ENCODE measurements at regions not wholly inside any gene's neighbourhood (a gene's known extent, or its start where the extent isn't known, plus 50 kb on each side); places are given as distances from the start of the nearest gene placed in this dataset.

DNA sequence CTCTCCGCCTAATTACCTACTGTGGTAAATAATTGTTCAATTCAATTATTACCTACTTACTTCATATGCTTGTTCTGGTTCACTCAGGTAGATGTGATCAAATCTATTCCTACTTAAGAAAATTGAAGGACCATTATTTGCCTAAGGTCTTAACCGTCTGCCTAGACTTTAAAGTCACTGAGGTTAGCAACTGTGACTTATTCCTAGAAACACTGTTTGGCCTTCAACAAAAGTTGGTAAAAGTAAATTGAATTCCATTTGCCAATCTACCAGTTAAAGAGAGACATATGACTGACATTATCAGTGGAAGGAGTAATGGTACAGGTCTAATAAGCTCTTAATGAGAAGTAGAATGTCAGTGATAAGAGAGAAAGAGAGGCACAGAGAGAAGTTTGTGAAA, 491.5 kb downstream of the NYAP2 start:
- intact Hi-C loops (cut with DNase I): no loop called here
- H3K27me3 ChIP-seq (ENCODE audit: control insufficient read depth, insufficient read depth, low read length): no peaks in the 10 kb centered on the region
- peaks cover 0 to 3% (median 2%) of the 10 kb centered on the region in 3 donors for H3K4me1 ChIP-seq (ENCODE audit: control insufficient read depth in 2 of 3, insufficient read depth in 2 of 3, low read depth in 1 of 3, low read length in 3 of 3)
- no peak overlapping the region for H3K27ac ChIP-seq (ENCODE audit: low read depth in 2 of 2, low read length in 2 of 2)
- H3K36me3 ChIP-seq (ENCODE audit: control insufficient read depth in 2 of 3, insufficient read depth in 3 of 3, low read length in 3 of 3): no peaks in the 10 kb centered on the region
- no peaks in the 10 kb centered on the region for H3K9me3 ChIP-seq (ENCODE audit: control insufficient read depth in 2 of 3, insufficient read depth in 1 of 3, low read length in 3 of 3)
- no peak for FAIRE-seq
- no peak for DNase-seq
- TF ChIP-seq, protein P1, sequence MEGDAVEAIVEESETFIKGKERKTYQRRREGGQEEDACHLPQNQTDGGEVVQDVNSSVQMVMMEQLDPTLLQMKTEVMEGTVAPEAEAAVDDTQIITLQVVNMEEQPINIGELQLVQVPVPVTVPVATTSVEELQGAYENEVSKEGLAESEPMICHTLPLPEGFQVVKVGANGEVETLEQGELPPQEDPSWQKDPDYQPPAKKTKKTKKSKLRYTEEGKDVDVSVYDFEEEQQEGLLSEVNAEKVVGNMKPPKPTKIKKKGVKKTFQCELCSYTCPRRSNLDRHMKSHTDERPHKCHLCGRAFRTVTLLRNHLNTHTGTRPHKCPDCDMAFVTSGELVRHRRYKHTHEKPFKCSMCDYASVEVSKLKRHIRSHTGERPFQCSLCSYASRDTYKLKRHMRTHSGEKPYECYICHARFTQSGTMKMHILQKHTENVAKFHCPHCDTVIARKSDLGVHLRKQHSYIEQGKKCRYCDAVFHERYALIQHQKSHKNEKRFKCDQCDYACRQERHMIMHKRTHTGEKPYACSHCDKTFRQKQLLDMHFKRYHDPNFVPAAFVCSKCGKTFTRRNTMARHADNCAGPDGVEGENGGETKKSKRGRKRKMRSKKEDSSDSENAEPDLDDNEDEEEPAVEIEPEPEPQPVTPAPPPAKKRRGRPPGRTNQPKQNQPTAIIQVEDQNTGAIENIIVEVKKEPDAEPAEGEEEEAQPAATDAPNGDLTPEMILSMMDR (IDR thresholded peaks at IDR 0.05; ENCODE audit: borderline replicate concordance, extremely low read depth, insufficient read depth): no peak
- no peak overlapping the region for H3K4me3 ChIP-seq (ENCODE audit: low read length in 3 of 3)
- no peak overlapping the region for H3K9ac ChIP-seq (ENCODE audit: low read length in 3 of 3)

DNA sequence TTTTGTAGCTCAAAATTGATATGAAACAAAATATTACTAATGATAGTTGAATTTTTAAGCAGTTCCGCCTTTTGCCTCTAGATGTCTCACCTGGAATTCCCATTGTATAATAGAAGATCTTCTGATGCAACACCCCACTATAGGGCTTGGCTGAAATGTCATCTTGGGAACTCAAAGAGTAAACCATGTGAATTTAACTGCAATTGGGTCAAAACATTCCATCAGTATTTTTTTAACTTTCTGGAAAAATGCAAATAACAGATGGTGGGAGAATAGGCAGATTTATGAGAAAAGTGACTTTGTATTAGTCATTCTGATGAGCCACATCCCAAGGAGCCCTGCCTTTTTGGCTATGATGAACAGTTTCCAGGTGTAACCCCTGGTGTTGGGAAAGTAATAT, 489.9 kb downstream of the NYAP2 start:
- H3K27ac ChIP-seq (ENCODE audit: low read depth in 2 of 2, low read length in 2 of 2): no peak overlapping the region
- TF ChIP-seq, protein P1 (IDR thresholded peaks at IDR 0.05; ENCODE audit: borderline replicate concordance, extremely low read depth, insufficient read depth): peak; percentile 55
- H3K27me3 ChIP-seq (ENCODE audit: control insufficient read depth, insufficient read depth, low read length): no peaks in the 10 kb centered on the region
- intact Hi-C loops (cut with DNase I): loop anchor here (10.0 kb wide), 1 partner anchor 915 kb away; no protein-coding TSS in a partner anchor
- no peaks in the 10 kb centered on the region for H3K4me1 ChIP-seq (ENCODE audit: control insufficient read depth in 2 of 3, insufficient read depth in 2 of 3, low read depth in 1 of 3, low read length in 3 of 3)
- FAIRE-seq: peak; percentile 93
- DNase-seq: peak in 2 of 5 donors; percentile 42 to 58
- H3K36me3 ChIP-seq (ENCODE audit: control insufficient read depth in 2 of 3, insufficient read depth in 3 of 3, low read length in 3 of 3): no peaks in the 10 kb centered on the region
- no peaks in the 10 kb centered on the region for H3K9me3 ChIP-seq (ENCODE audit: control insufficient read depth in 2 of 3, insufficient read depth in 1 of 3, low read length in 3 of 3)
- H3K4me3 ChIP-seq (ENCODE audit: low read length in 3 of 3): no peak overlapping the region
- H3K9ac ChIP-seq (ENCODE audit: low read length in 3 of 3): no peak overlapping the region

DNA sequence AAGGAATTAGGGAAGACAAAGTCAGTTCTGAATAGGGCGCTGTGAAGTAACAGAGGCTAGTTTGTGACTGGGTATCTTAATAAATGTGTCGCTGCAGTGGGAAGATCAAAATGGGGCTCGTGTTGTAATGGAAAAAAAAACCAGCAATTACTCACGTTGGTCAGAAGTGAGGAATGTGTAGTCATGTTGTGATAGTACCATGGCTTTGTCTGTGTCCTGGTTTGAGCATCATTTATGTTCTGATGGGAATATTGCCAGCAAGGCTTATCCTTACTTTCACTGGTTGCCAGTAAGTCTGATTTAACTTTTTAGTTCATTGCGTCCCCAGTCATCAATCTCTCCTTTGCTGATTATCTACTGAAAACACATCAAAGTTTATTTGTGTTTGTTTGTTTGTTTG, 467.6 kb downstream of the NYAP2 start:
- Histone ChIP-seq H3K9me3 (ENCODE audit: control insufficient read depth in 2 of 3, insufficient read depth in 1 of 3, low read length in 3 of 3) (peaks cover 0 to 2% (median 0%) of the 10 kb centered on the region in 3 donors), H3K4me3 (ENCODE audit: low read length in 3 of 3) (no peak overlapping the region), H3K9ac (ENCODE audit: low read length in 3 of 3) (no peak overlapping the region), H3K36me3 (ENCODE audit: control insufficient read depth in 2 of 3, insufficient read depth in 3 of 3, low read length in 3 of 3) (no peaks in the 10 kb centered on the region), H3K4me1 (ENCODE audit: control insufficient read depth in 2 of 3, insufficient read depth in 2 of 3, low read depth in 1 of 3, low read length in 3 of 3) (no peaks in the 10 kb centered on the region), H3K27me3 (ENCODE audit: control insufficient read depth, insufficient read depth, low read length) (no peaks in the 10 kb centered on the region), H3K27ac (ENCODE audit: low read depth in 2 of 2, low read length in 2 of 2) (no peak overlapping the region)
- TF ChIP-seq, protein P1 (IDR thresholded peaks at IDR 0.05; ENCODE audit: borderline replicate concordance, extremely low read depth, insufficient read depth): no peak
- DNase-seq (no peak), FAIRE-seq (no peak)
- intact Hi-C loops (cut with DNase I): no loop called here

DNA sequence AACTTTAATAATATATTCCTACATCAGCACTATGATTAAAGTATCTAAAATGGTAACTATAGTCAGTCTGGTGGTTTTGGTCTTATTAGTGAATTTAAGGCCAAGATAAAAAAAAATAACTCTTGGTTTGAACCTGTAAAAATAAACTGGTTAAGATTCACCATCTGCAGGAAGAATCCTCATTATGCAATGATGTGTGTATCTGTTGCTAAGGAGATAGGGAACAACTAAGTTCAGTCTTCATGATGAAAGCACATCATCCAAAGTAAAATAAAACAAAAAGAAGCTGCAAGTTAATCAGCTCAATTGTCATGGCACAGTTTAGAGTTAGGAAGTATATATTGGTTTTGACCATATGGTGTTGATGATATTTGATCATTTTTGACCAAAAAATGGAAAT, 466.0 kb downstream of the NYAP2 start:
- Histone ChIP-seq H3K9me3 (ENCODE audit: control insufficient read depth in 2 of 3, insufficient read depth in 1 of 3, low read length in 3 of 3) (peaks cover 0 to 2% (median 0%) of the 10 kb centered on the region in 3 donors), H3K9ac (ENCODE audit: low read length in 3 of 3) (no peak overlapping the region), H3K36me3 (ENCODE audit: control insufficient read depth in 2 of 3, insufficient read depth in 3 of 3, low read length in 3 of 3) (no peaks in the 10 kb centered on the region), H3K4me1 (ENCODE audit: control insufficient read depth in 2 of 3, insufficient read depth in 2 of 3, low read depth in 1 of 3, low read length in 3 of 3) (no peaks in the 10 kb centered on the region), H3K27me3 (ENCODE audit: control insufficient read depth, insufficient read depth, low read length) (no peaks in the 10 kb centered on the region), H3K27ac (ENCODE audit: low read depth in 2 of 2, low read length in 2 of 2) (no peak overlapping the region), H3K4me3 (ENCODE audit: low read length in 3 of 3) (no peak overlapping the region)
- intact Hi-C loops (cut with DNase I): no loop called here
- DNase-seq (no peak), FAIRE-seq (no peak)
- TF ChIP-seq, protein P1 (IDR thresholded peaks at IDR 0.05; ENCODE audit: borderline replicate concordance, extremely low read depth, insufficient read depth): no peak
